ENCODE measurements at regions not wholly inside any gene's neighbourhood (a gene's known extent, or its start where the extent isn't known, plus 50 kb on each side); places are given as distances from the start of the nearest gene placed in this dataset.
A peak's percentile ranks its signal among the peaks of the same experiment; 100 is the strongest.

DNA sequence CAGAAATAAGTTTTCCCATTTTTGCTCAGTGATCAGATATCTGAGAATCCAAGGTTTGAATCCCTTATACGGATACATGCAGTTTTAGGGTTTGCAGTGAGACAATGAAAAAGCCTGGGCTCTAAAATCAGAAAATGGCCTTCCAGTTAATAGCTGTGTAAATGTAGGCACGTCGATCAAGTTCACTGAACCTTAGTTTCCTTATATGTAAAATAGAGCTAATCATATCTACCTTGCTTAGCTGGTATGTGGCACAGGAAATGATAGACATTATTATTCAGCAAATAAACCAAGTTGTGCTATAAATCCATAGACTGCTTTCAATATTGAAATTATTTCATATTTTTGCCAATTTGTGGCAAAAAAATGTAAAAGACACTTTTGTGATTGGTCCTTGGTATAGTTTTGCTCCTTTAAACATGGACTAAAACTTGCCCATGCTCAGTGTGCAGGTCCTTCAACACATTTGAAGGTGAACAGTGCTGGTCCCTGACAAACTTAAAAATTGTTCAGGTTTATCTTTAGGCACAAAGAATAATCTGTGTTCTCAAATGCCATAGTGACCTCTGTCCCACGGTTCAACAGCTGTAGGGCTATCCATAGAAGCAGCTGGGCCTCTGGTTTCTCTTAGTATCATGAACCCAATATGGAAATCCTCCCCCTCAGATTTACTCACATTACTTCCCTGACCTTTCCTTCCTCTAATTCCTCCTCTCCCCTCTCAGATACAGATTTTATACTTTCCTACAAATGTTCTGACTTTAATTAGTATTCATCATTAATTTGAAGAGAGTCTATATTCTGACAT lies 51.0 kb downstream of the CCDC54 start:
- no peaks in the 10 kb centered on the region for H3K36me3 ChIP-seq (ENCODE audit: insufficient read depth, low read length)
- no peaks in the 10 kb centered on the region for H3K9me3 ChIP-seq (ENCODE audit: control insufficient read depth, insufficient read depth, low read length)
- H3K4me1 ChIP-seq (ENCODE audit: insufficient read depth, low read length): peaks cover 5% of the 10 kb centered on the region; the same call in 1 of the 2 replicates
- H3K9ac ChIP-seq (ENCODE audit: low read depth, low read length): no peak overlapping the region

- no peaks in the 10 kb centered on the region for H3K36me3 ChIP-seq (ENCODE audit: insufficient read depth, low read length)
- H3K9me3 ChIP-seq (ENCODE audit: control insufficient read depth, insufficient read depth, low read length): no peaks in the 10 kb centered on the region
- H3K9ac ChIP-seq (ENCODE audit: low read depth, low read length): peak overlapping the region; percentile 82
- peaks cover 5% of the 10 kb centered on the region; the same call in 1 of the 2 replicates for H3K4me1 ChIP-seq (ENCODE audit: insufficient read depth, low read length)
Observed at GRCh38 chr3:107429320-107430181, 52.3 kb downstream of the CCDC54 start.

DNA sequence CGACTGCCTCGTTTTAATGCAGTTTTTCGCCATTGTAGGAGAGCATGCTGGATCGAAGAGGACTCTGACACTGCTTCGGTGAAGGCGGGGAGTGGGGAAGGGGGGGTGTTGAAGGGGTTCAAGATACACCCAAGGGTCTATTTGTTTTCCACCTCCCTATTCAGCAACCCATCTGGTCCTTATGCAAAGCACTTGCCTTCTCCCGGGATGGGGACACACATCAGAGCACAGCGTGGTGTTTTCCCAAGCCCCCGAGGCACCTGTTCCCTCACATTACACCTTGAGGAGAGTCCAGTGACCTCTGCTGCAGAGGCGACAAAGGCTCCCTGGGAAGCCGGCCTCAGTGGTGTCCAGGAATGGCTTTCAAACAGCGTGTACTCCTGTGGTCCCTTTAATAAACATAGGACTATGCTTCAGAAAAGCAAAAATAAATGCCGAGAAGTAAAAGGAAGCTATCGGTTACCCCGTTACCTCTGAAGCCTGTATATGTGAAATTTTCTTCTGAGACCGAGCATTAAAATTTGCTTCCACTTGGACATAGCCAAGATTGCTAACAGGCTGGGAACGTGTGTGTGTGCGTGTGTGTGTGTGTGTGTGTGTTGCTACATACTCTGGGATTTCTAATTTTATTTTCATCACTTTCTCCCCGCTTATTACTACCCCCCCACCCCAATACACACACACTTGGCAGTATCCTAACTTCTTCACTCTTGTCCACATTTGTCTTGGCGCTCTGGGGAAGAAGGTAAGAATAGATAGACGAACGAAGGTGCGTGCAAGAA lies 53.2 kb downstream of the CCDC54 start:
- H3K9ac ChIP-seq (ENCODE audit: low read depth, low read length): peak overlapping the region; percentile 82
- H3K36me3 ChIP-seq (ENCODE audit: insufficient read depth, low read length): no peaks in the 10 kb centered on the region
- H3K9me3 ChIP-seq (ENCODE audit: control insufficient read depth, insufficient read depth, low read length): no peaks in the 10 kb centered on the region
- H3K4me1 ChIP-seq (ENCODE audit: insufficient read depth, low read length): peaks cover 5% of the 10 kb centered on the region; the same call in 1 of the 2 replicates

DNA sequence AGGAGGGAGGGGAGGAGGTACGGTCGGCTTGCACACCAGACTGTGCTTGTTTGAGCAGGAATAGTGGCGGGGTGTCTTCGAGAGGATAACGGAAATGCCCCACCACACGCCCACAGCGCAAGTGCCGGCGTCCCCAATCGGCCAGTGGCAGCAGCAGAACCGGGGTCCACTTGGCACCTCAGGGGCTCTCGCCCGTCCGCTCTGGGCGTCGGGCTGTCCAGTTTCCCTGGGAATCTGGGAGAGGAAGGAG lies 53.7 kb downstream of the CCDC54 start:
- Histone ChIP-seq H3K36me3 (ENCODE audit: insufficient read depth, low read length) (no peaks in the 10 kb centered on the region), H3K9me3 (ENCODE audit: control insufficient read depth, insufficient read depth, low read length) (no peaks in the 10 kb centered on the region), H3K9ac (ENCODE audit: low read depth, low read length) (peak overlapping the region; percentile 82), H3K4me1 (ENCODE audit: insufficient read depth, low read length) (peaks cover 5% of the 10 kb centered on the region; the same call in 1 of the 2 replicates)

GRCh38 chr3:107431246-107432012 lies 54.2 kb downstream of the CCDC54 start:
- H3K36me3 ChIP-seq (ENCODE audit: insufficient read depth, low read length): no peaks in the 10 kb centered on the region
- H3K4me1 ChIP-seq (ENCODE audit: insufficient read depth, low read length): peaks cover 5% of the 10 kb centered on the region; the same call in 1 of the 2 replicates
- H3K9me3 ChIP-seq (ENCODE audit: control insufficient read depth, insufficient read depth, low read length): no peaks in the 10 kb centered on the region
- H3K9ac ChIP-seq (ENCODE audit: low read depth, low read length): peak overlapping the region; percentile 82

DNA sequence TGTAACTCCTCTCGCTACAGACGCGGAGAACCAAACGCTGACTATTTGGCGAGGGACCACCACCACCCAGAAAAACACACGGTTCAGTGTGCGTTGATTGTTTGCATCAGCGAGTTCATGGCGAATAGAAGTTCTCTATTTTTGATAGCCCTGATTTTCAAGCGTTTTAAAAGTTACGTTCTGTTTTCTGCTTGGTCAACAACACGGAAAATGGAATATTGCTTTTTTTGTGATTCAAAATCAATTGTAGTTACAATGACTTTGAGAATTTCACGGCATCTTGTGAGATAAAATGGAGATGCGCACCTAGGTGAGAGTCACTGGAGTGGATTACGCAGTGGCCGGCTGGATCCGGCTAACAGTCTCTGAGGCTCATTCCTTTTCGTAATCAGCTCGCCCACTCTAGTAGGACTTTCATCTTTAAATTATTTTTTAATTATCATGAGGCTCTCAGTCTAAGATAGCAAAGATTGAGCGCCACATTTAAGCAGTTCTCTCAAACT lies 54.8 kb downstream of the CCDC54 start:
- H3K9ac ChIP-seq (ENCODE audit: low read depth, low read length): peak overlapping the region; percentile 82

DNA sequence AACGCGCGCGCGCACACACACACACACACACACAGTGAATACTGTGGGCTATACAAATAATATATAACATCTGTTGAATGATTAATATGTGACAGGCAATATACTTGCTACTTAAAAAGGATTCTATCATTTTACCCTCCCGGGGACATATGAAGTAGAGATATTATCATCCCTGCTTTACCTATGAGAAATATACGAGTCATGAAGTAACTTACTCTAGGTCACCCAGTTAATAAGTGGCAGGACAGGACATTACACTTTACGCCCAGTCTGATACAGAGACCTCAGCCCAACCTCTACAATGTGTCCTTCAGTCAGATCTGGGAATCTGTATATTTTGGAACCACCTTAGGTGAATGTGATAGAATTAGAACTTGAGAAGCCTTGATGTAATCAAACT lies 55.4 kb downstream of the CCDC54 start:
- Histone ChIP-seq H3K4me1 (ENCODE audit: insufficient read depth, low read length) (peaks cover 5% of the 10 kb centered on the region; the same call in 1 of the 2 replicates), H3K9me3 (ENCODE audit: control insufficient read depth, insufficient read depth, low read length) (no peaks in the 10 kb centered on the region), H3K9ac (ENCODE audit: low read depth, low read length) (peak overlapping the region; percentile 82), H3K36me3 (ENCODE audit: insufficient read depth, low read length) (no peaks in the 10 kb centered on the region)

More for the DNA sequence above, 54.8 kb downstream of the CCDC54 start:
- Histone ChIP-seq H3K4me1 (ENCODE audit: insufficient read depth, low read length) (peaks cover 5% of the 10 kb centered on the region; the same call in 1 of the 2 replicates), H3K9me3 (ENCODE audit: control insufficient read depth, insufficient read depth, low read length) (no peaks in the 10 kb centered on the region), H3K36me3 (ENCODE audit: insufficient read depth, low read length) (no peaks in the 10 kb centered on the region)

DNA sequence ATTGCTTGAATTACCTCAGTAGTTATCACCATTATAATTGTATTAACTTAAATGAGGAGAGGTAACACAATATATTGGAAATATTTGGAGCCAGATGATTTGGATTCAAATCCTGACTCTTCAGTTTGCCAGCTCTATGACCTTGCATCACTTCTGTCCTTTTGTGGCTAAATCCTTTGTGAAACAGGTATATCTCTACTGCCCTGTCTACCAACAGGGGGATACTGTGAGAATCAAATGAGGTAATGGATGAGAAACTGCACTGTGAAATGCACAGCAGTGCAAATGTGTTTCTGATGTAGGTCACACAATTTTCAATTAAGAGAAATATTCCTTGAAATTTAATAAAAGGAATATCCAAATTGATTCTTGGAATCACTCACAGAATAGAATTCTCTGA lies 58.8 kb downstream of the CCDC54 start:
- H3K9ac ChIP-seq (ENCODE audit: low read depth, low read length): no peak overlapping the region
- no peaks in the 10 kb centered on the region for H3K36me3 ChIP-seq (ENCODE audit: insufficient read depth, low read length)
- peaks cover 5% of the 10 kb centered on the region; the same call in 1 of the 2 replicates for H3K4me1 ChIP-seq (ENCODE audit: insufficient read depth, low read length)
- no peaks in the 10 kb centered on the region for H3K9me3 ChIP-seq (ENCODE audit: control insufficient read depth, insufficient read depth, low read length)

DNA sequence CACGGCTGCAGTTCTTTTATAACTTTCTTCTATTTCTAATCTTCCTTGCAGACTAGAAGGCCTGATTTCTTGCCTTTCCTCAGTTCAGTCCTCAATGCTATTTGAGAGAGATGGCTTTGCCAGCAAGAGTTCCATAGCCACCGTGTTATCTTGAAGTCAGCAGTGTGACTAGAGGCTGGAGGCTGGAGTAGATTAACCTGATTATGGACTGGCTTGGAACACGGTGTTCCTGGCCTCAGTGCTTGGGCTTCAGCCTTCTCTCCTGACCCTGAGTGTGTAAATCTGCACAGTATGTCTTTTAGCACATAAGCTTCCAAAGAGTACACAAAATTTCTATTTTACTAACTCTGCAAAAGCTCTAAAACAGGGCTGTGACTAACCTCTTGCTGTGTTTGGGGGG lies 61.4 kb downstream of the CCDC54 start:
- no peaks in the 10 kb centered on the region for H3K36me3 ChIP-seq (ENCODE audit: insufficient read depth, low read length)
- H3K9me3 ChIP-seq (ENCODE audit: control insufficient read depth, insufficient read depth, low read length): no peaks in the 10 kb centered on the region
- no peak overlapping the region for H3K9ac ChIP-seq (ENCODE audit: low read depth, low read length)
- H3K4me1 ChIP-seq (ENCODE audit: insufficient read depth, low read length): no peaks in the 10 kb centered on the region

DNA sequence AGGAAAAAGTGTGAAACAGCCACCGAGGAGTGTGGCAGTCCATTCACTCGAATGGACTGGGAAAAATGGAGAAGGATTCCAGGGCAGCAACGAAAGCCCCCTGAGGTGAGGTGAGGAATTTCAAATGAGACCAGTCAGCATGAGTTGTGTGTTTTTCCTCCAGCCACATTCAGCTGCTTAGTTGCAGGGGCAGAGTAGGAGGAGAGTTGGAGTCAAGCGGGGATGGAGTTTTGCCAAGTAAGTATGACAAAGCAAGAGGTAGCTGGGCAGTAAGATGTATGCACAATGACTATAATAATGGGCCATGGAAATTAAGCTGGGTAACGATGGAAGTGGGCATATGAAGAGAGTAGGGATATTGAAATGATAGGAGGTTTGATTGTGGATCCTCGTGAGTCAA lies 64.4 kb downstream of the CCDC54 start:
- no peak overlapping the region for H3K9ac ChIP-seq (ENCODE audit: low read depth, low read length)
- no peaks in the 10 kb centered on the region for H3K4me1 ChIP-seq (ENCODE audit: insufficient read depth, low read length)
- no peaks in the 10 kb centered on the region for H3K36me3 ChIP-seq (ENCODE audit: insufficient read depth, low read length)
- H3K9me3 ChIP-seq (ENCODE audit: control insufficient read depth, insufficient read depth, low read length): no peaks in the 10 kb centered on the region

- H3K4me1 ChIP-seq (ENCODE audit: insufficient read depth, low read length): no peaks in the 10 kb centered on the region
- H3K36me3 ChIP-seq (ENCODE audit: insufficient read depth, low read length): no peaks in the 10 kb centered on the region
- H3K9me3 ChIP-seq (ENCODE audit: control insufficient read depth, insufficient read depth, low read length): no peaks in the 10 kb centered on the region
- no peak overlapping the region for H3K9ac ChIP-seq (ENCODE audit: low read depth, low read length)
Observed at GRCh38 chr3:107443461-107443860, 66.2 kb downstream of the CCDC54 start.

- Histone ChIP-seq H3K36me3 (ENCODE audit: insufficient read depth, low read length) (no peaks in the 10 kb centered on the region), H3K9ac (ENCODE audit: low read depth, low read length) (no peak overlapping the region), H3K4me1 (ENCODE audit: insufficient read depth, low read length) (no peaks in the 10 kb centered on the region), H3K9me3 (ENCODE audit: control insufficient read depth, insufficient read depth, low read length) (no peaks in the 10 kb centered on the region)
Observed at GRCh38 chr3:107446706-107447105, 69.5 kb downstream of the CCDC54 start.

DNA sequence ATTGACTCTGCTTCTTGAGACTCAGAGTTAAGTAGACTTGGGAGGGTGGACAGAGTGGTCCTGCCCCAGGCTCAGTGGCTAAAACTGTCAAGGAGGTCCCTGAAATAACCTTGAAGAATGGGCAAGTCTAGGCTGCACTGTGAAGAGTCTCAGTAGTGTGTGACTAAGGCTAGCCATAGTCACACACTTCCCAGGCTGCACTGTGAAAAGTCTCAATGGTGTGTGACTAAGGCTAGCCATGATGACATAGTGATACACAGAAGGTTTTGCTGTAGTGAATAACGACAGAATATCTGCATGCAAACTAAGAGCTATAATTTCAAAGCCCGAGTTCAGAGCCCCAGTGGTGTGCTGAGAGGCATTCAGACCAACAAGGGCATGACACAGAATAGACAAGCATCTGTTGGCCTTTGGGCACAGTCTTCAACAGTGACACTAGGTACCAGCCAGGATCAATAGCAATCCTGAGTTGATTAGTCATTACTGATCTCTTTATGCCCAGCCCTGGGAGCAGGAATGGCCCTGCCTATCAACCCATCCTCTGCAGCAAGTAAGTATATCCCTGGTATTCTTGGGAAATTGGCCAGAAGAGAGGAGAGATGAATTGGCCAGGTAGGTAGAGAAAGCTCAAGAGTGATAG lies 72.4 kb upstream of the BBX start:
- H3K36me3 ChIP-seq (ENCODE audit: insufficient read depth, low read length): no peaks in the 10 kb centered on the region
- H3K9me3 ChIP-seq (ENCODE audit: control insufficient read depth, insufficient read depth, low read length): no peaks in the 10 kb centered on the region
- H3K4me1 ChIP-seq (ENCODE audit: insufficient read depth, low read length): no peaks in the 10 kb centered on the region
- no peak overlapping the region for H3K9ac ChIP-seq (ENCODE audit: low read depth, low read length)
